ENCODE measurements at regions not wholly inside any gene's neighbourhood (a gene's known extent, or its start where the extent isn't known, plus 50 kb on each side); places are given as distances from the start of the nearest gene placed in this dataset.

- H3K9me3 Mint-ChIP-seq = no peaks in the 10 kb centered on the region
- peaks cover 4% of the 10 kb centered on the region for H3K27me3 Mint-ChIP-seq (ENCODE audit: insufficient read depth)
- intact Hi-C loops (cut with micrococcal nuclease) = no loop called here
- H3K4me1 Mint-ChIP-seq (ENCODE audit: low read depth) = no peaks in the 10 kb centered on the region
- no peak overlapping the region for H3K27ac Mint-ChIP-seq
- no peak for DNase-seq (ENCODE audit: low spot score)
- H3K36me3 Mint-ChIP-seq (ENCODE audit: low read depth) = no peaks in the 10 kb centered on the region
- no peak overlapping the region for H3K4me3 Mint-ChIP-seq
These were observed 393.1 kb downstream of the TMEM135 start for GRCh38 chr11:87430821-87431220.

- Mint-ChIP-seq H3K36me3 (ENCODE audit: low read depth) (no peaks in the 10 kb centered on the region), H3K27ac (no peak overlapping the region)
- intact Hi-C loops (cut with micrococcal nuclease) = no loop called here
These were observed 392.3 kb downstream of the TMEM135 start for GRCh38 chr11:87429996-87430395.

GRCh38 chr11:87428266-87428665 lies 390.5 kb downstream of the TMEM135 start:
- Mint-ChIP-seq H3K27ac (no peak overlapping the region), H3K27me3 (ENCODE audit: insufficient read depth) (no peaks in the 10 kb centered on the region), H3K9me3 (no peaks in the 10 kb centered on the region), H3K4me1 (ENCODE audit: low read depth) (no peaks in the 10 kb centered on the region), H3K4me3 (no peak overlapping the region), H3K36me3 (ENCODE audit: low read depth) (no peaks in the 10 kb centered on the region)
- intact Hi-C loops (cut with micrococcal nuclease) = no loop called here
- DNase-seq (ENCODE audit: low spot score) = no peak

More at GRCh38 chr11:87429996-87430395, 392.3 kb downstream of the TMEM135 start:
- Mint-ChIP-seq H3K4me1 (ENCODE audit: low read depth) (no peaks in the 10 kb centered on the region), H3K27me3 (ENCODE audit: insufficient read depth) (peaks cover 4% of the 10 kb centered on the region), H3K9me3 (no peaks in the 10 kb centered on the region), H3K4me3 (no peak overlapping the region)
- DNase-seq (ENCODE audit: low spot score) = no peak

DNA sequence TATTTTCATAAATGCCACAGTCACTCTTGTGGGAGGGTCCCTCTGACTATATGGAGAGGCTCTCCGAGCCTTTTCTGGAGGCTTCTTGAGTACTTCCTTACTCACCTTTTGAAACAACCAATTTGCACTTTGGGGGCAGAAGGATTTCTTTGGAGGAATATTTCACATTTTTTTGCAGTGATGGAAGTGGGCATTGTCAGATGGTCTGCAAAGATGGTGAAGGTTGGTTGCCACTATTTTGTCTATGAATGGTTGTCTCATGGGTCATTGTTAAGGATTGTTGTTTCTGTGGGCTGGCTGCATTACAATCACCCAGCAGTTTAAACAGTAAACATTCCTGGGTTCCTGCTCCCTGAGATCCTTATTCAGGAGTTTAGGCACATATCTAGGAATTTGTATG lies 388.2 kb downstream of the TMEM135 start:
- Mint-ChIP-seq H3K4me1 (ENCODE audit: low read depth) (no peaks in the 10 kb centered on the region), H3K27me3 (ENCODE audit: insufficient read depth) (no peaks in the 10 kb centered on the region), H3K27ac (no peak overlapping the region), H3K36me3 (ENCODE audit: low read depth) (no peaks in the 10 kb centered on the region), H3K4me3 (no peak overlapping the region), H3K9me3 (no peaks in the 10 kb centered on the region)
- intact Hi-C loops (cut with micrococcal nuclease) = no loop called here
- no peak for DNase-seq (ENCODE audit: low spot score)

GRCh38 chr11:87425391-87425790 lies 387.7 kb downstream of the TMEM135 start:
- intact Hi-C loops (cut with micrococcal nuclease) = no loop called here
- H3K4me3 Mint-ChIP-seq = no peak overlapping the region
- no peak for DNase-seq (ENCODE audit: low spot score)
- H3K4me1 Mint-ChIP-seq (ENCODE audit: low read depth) = no peaks in the 10 kb centered on the region
- H3K36me3 Mint-ChIP-seq (ENCODE audit: low read depth) = no peaks in the 10 kb centered on the region
- no peaks in the 10 kb centered on the region for H3K27me3 Mint-ChIP-seq (ENCODE audit: insufficient read depth)
- no peaks in the 10 kb centered on the region for H3K9me3 Mint-ChIP-seq
- no peak overlapping the region for H3K27ac Mint-ChIP-seq

DNA sequence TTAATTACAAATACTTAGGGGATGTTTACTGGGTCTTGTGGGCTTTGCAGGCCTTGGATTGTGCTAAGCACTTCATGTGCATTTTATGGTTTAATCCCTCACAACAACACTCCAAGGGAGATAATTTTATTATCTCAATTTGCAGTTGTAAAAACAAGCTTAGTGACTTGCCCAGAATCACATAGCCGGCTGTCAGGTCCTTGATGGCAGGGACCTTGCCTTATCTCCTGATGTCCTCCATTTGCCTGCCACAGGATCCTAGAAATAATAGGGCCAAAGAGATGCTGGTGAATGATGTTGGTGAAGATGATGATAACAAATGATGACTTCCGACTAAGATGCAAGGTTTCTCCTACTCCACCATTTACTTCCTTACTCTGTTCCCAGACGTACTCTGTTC lies 385.4 kb downstream of the TMEM135 start:
- H3K4me1 Mint-ChIP-seq (ENCODE audit: low read depth) = no peaks in the 10 kb centered on the region
- H3K9me3 Mint-ChIP-seq = no peaks in the 10 kb centered on the region
- H3K27ac Mint-ChIP-seq = no peak overlapping the region
- no peaks in the 10 kb centered on the region for H3K36me3 Mint-ChIP-seq (ENCODE audit: low read depth)
- H3K27me3 Mint-ChIP-seq (ENCODE audit: insufficient read depth) = peaks cover 3% of the 10 kb centered on the region
- no peak for DNase-seq (ENCODE audit: low spot score)
- intact Hi-C loops (cut with micrococcal nuclease) = no loop called here
- H3K4me3 Mint-ChIP-seq = no peak overlapping the region

DNA sequence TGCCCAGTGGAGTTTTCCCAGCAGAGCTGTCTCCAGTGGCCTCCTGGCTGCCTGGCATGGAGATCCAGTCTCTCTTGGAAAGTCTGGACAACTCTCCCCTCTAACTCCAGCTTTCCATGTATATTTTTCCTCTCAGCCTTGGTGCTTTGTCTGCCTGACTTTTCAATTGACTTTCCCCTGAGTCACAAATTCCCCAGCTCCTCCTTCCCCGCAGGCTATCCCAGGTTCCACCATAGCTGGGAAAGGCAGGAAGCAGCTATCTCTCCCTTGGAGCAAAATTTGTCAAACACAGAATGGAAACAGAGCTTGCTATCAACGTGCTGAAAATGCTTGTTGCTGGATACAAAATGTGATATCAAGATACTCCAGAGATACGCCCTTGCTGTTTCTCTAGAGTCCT lies 384.8 kb downstream of the TMEM135 start:
- Mint-ChIP-seq H3K4me3 (no peak overlapping the region), H3K27me3 (ENCODE audit: insufficient read depth) (peaks cover 5% of the 10 kb centered on the region), H3K4me1 (ENCODE audit: low read depth) (no peaks in the 10 kb centered on the region), H3K27ac (no peak overlapping the region), H3K9me3 (no peaks in the 10 kb centered on the region), H3K36me3 (ENCODE audit: low read depth) (no peaks in the 10 kb centered on the region)
- intact Hi-C loops (cut with micrococcal nuclease) = no loop called here
- DNase-seq (ENCODE audit: low spot score) = no peak

GRCh38 chr11:87421422-87421821 lies 383.7 kb downstream of the TMEM135 start:
- no peaks in the 10 kb centered on the region for H3K9me3 Mint-ChIP-seq
- H3K36me3 Mint-ChIP-seq (ENCODE audit: low read depth) = no peaks in the 10 kb centered on the region
- peaks cover 5% of the 10 kb centered on the region for H3K27me3 Mint-ChIP-seq (ENCODE audit: insufficient read depth)
- peak; percentile 2 for DNase-seq (ENCODE audit: low spot score)
- no peak overlapping the region for H3K27ac Mint-ChIP-seq
- no peaks in the 10 kb centered on the region for H3K4me1 Mint-ChIP-seq (ENCODE audit: low read depth)
- no peak overlapping the region for H3K4me3 Mint-ChIP-seq
- intact Hi-C loops (cut with micrococcal nuclease) = loop anchor here (1.0 kb wide), 3 partner anchors 69 to 551 kb away; no protein-coding TSS in a partner anchor

GRCh38 chr11:87417951-87418350 lies 380.2 kb downstream of the TMEM135 start:
- no peaks in the 10 kb centered on the region for H3K36me3 Mint-ChIP-seq (ENCODE audit: low read depth)
- no peaks in the 10 kb centered on the region for H3K4me1 Mint-ChIP-seq (ENCODE audit: low read depth)
- intact Hi-C loops (cut with micrococcal nuclease) = no loop called here

DNA sequence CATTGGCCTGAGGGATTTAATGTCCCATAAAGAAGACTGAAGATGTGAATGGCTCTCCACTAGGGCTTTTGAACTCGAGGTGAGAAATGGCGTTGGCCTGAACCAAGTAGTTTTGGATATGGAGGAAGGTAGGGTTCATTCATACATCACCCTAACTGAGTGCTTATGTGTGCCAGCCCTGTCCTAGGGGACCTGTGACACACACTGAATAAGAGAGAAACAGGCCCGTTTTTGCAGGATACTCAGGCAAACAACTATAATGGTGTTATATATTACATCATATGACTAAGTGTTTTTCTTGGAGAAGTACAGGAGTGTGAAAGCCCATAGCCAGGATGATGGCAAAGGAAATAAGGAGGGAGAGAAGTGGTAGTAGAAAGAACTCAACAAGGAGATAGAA lies 368.1 kb downstream of the TMEM135 start:
- no peaks in the 10 kb centered on the region for H3K4me1 Mint-ChIP-seq (ENCODE audit: low read depth)
- intact Hi-C loops (cut with micrococcal nuclease) = no loop called here
- H3K9me3 Mint-ChIP-seq = no peaks in the 10 kb centered on the region
- peaks cover 4% of the 10 kb centered on the region for H3K27me3 Mint-ChIP-seq (ENCODE audit: insufficient read depth)
- no peak overlapping the region for H3K27ac Mint-ChIP-seq
- DNase-seq (ENCODE audit: low spot score) = no peak
- H3K4me3 Mint-ChIP-seq = no peak overlapping the region
- H3K36me3 Mint-ChIP-seq (ENCODE audit: low read depth) = no peaks in the 10 kb centered on the region

More at GRCh38 chr11:87417951-87418350, 380.2 kb downstream of the TMEM135 start:
- no peak for DNase-seq (ENCODE audit: low spot score)
- Mint-ChIP-seq H3K27me3 (ENCODE audit: insufficient read depth) (peaks cover 5% of the 10 kb centered on the region), H3K9me3 (no peaks in the 10 kb centered on the region), H3K27ac (no peak overlapping the region), H3K4me3 (no peak overlapping the region)

DNA sequence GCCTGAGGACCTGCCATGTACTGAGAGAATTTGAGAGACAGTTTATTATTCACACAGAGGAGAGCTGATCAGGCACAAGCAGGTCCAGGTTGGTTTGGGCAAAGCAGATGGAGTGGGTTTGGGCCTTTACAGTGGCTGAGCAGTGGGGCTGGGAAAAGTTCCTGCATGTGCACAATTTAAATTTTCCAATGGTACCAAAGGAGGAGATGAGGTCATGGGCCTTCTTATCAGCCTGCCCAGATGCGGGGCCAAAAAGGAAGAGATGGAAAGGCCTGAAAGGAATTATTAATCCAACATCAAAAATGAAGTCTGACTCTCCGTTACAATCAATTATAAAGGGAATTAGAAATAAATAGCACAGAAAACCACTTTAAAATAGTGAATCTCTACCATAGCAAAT lies 367.6 kb downstream of the TMEM135 start:
- Mint-ChIP-seq H3K4me1 (ENCODE audit: low read depth) (no peaks in the 10 kb centered on the region), H3K27ac (no peak overlapping the region), H3K4me3 (no peak overlapping the region), H3K9me3 (no peaks in the 10 kb centered on the region), H3K27me3 (ENCODE audit: insufficient read depth) (peaks cover 4% of the 10 kb centered on the region), H3K36me3 (ENCODE audit: low read depth) (no peaks in the 10 kb centered on the region)
- no peak for DNase-seq (ENCODE audit: low spot score)
- intact Hi-C loops (cut with micrococcal nuclease) = no loop called here

- no peak for DNase-seq (ENCODE audit: low spot score)
- no peak overlapping the region for H3K27ac Mint-ChIP-seq
- no peaks in the 10 kb centered on the region for H3K4me1 Mint-ChIP-seq (ENCODE audit: low read depth)
- intact Hi-C loops (cut with micrococcal nuclease) = no loop called here
- peaks cover 7% of the 10 kb centered on the region for H3K27me3 Mint-ChIP-seq (ENCODE audit: insufficient read depth)
- no peaks in the 10 kb centered on the region for H3K36me3 Mint-ChIP-seq (ENCODE audit: low read depth)
- H3K9me3 Mint-ChIP-seq = no peaks in the 10 kb centered on the region
- H3K4me3 Mint-ChIP-seq = no peak overlapping the region
These were observed 363.9 kb downstream of the TMEM135 start for GRCh38 chr11:87401653-87402052.

DNA sequence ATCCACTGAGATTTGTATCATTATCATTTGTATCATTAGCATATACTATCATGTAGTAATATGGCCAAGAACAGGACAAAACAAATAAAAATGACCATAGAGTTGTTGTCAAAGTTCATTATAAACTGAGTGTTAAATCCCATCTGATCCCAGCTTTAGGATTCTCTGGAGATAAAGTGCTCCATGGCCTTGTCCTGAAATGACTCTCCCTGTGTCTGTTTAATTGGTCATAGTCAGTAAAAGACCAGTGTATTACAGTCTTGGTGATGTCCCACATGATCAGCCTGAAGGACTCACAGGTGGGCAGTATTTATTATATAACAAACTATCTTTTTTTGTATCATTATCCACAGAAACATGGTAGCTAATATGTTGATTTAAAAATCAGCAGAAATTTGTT lies 361.6 kb downstream of the TMEM135 start:
- intact Hi-C loops (cut with micrococcal nuclease) = no loop called here

GRCh38 chr11:87398931-87399330 lies 361.2 kb downstream of the TMEM135 start:
- Mint-ChIP-seq H3K36me3 (ENCODE audit: low read depth) (no peaks in the 10 kb centered on the region), H3K9me3 (no peaks in the 10 kb centered on the region), H3K4me3 (no peak overlapping the region), H3K27ac (no peak overlapping the region), H3K4me1 (ENCODE audit: low read depth) (no peaks in the 10 kb centered on the region), H3K27me3 (ENCODE audit: insufficient read depth) (peaks cover 5% of the 10 kb centered on the region)
- DNase-seq (ENCODE audit: low spot score) = no peak
- intact Hi-C loops (cut with micrococcal nuclease) = no loop called here

More for the DNA sequence above, 361.6 kb downstream of the TMEM135 start:
- Mint-ChIP-seq H3K9me3 (no peaks in the 10 kb centered on the region), H3K36me3 (ENCODE audit: low read depth) (no peaks in the 10 kb centered on the region), H3K4me1 (ENCODE audit: low read depth) (no peaks in the 10 kb centered on the region), H3K27me3 (ENCODE audit: insufficient read depth) (peaks cover 5% of the 10 kb centered on the region), H3K27ac (no peak overlapping the region), H3K4me3 (no peak overlapping the region)
- no peak for DNase-seq (ENCODE audit: low spot score)
